Naive thymus-derived CD8-positive, alpha-beta T cell (primary cell): ENCODE measurements at regions not wholly inside any gene's neighbourhood (a gene's known extent, or its start where the extent isn't known, plus 50 kb on each side); places are given as distances from the start of the nearest gene placed in this dataset.

Experiments
- ATAC-seq, 2 donors: fragments of 150-1000 bp; cut with Tn5 transposase in 1 of 2; sonication (Bioruptor Pico), chemical (Tn5 transposase) in 1 of 2; 1 replicate in 1 of 2; 2 replicates in 1 of 2; pipeline ENCODE4 v1.10.0; 2021; ENCODE audit warnings: mild to moderate bottlenecking in 2 of 2, moderate library complexity in 2 of 2
- POLR2A ChIA-PET: fragments of 350-600 bp; sonication (Branson Sonifier 250); formaldehyde crosslinking; loops from one replicate; lab custom pipeline; 2021; ENCODE audit warnings: antibody characterized with exemption; lab: Charles Lee
- DNase-seq, 10 donors: peaks; one replicate each; pipeline versions ENCODE4 v3.0.0 to v3.0.0-alpha.2; 2020 to 2022
- H3K27ac Mint-ChIP-seq, 10 donors: one replicate each; pipeline ENCODE4 v1.8.0; 2020 to 2022; ENCODE audit warnings: mild to moderate bottlenecking in 10 of 10, mixed read lengths in 10 of 10, moderate library complexity in 4 of 10, inconsistent platforms in 1 of 10
- H3K27me3 Mint-ChIP-seq, 5 donors: one replicate each; pipeline ENCODE4 v1.8.0; 2021 to 2022; ENCODE audit warnings: mixed read lengths in 5 of 5
- H3K36me3 Mint-ChIP-seq, 3 donors: one replicate each; pipeline ENCODE4 v1.8.0; 2020 to 2022; ENCODE audit warnings: mixed read lengths in 3 of 3, mild to moderate bottlenecking in 2 of 3, inconsistent platforms in 1 of 3
- H3K4me1 Mint-ChIP-seq, 4 donors: one replicate each; pipeline ENCODE4 v1.8.0; 2021 to 2022; ENCODE audit warnings: mixed read lengths in 4 of 4
- H3K4me3 Mint-ChIP-seq, 10 donors: one replicate each; pipeline ENCODE4 v1.8.0; 2020 to 2022; ENCODE audit warnings: mild to moderate bottlenecking in 10 of 10, mixed read lengths in 10 of 10, moderate library complexity in 6 of 10, inconsistent platforms in 1 of 10
- H3K9me3 Mint-ChIP-seq, 9 donors: one replicate each; pipeline ENCODE4 v1.8.0; 2020 to 2022; ENCODE audit warnings: mixed read lengths in 9 of 9, mild to moderate bottlenecking in 3 of 9, inconsistent platforms in 1 of 9, moderate library complexity in 1 of 9

DNA sequence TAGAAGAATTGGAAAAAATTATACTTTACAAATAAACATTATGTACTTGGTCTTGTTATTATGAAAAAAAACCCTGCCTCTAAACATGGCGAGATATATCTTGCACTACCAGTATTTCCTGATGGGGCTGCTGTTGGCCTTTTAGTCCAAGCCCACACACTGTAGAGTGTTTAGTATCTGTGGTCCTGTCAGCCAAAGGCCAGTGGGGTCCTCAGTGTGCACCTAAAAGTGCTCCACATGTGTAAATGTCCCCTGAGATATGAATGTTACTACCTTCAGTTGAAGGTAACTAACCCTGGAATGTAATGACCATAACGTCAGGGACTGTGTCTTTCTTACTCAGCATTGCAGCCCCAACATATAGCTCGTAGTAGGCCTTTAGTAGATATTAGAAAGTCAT, 71.1 kb upstream of the HK2 start:
- Mint-ChIP-seq H3K27ac (no peak overlapping the region), H3K4me1 (peaks cover 0 to 13% (median 9%) of the 10 kb centered on the region in 4 donors), H3K4me3 (no peak overlapping the region), H3K9me3 (peaks cover 0 to 4% (median 2%) of the 10 kb centered on the region in 9 donors), H3K36me3 (no peaks in the 10 kb centered on the region), H3K27me3 (peaks cover 0 to 3% (median 1%) of the 10 kb centered on the region in 5 donors)
- ATAC-seq, result no peak
- DNase-seq, result no peak
- POLR2A ChIA-PET, result no interaction called here

- POLR2A ChIA-PET, result interaction anchor here (0.6 kb wide), 1 partner anchor 13 kb away, joined by 7 read pairs; no protein-coding TSS in a partner anchor
- DNase-seq, result no peak
- Mint-ChIP-seq H3K4me3 (no peak overlapping the region), H3K36me3 (no peaks in the 10 kb centered on the region), H3K27me3 (peaks cover 0 to 3% (median 1%) of the 10 kb centered on the region in 5 donors), H3K9me3 (peaks cover 0 to 2% (median 0%) of the 10 kb centered on the region in 9 donors), H3K27ac (peak overlapping the region in 5 of 10 donors; percentile 9 to 58 (median 15)), H3K4me1 (peaks cover 0 to 13% (median 9%) of the 10 kb centered on the region in 4 donors)
- ATAC-seq, result no peak
These were observed 69.9 kb upstream of the HK2 start for GRCh38 chr2:74763962-74764428.

GRCh38 chr2:74764429-74765272, 69.3 kb upstream of the HK2 start:
- Mint-ChIP-seq H3K4me1 (peaks cover 0 to 13% (median 9%) of the 10 kb centered on the region in 4 donors), H3K27ac (peak overlapping the region in 3 of 10 donors; percentile 9 to 58 (median 22)), H3K9me3 (peaks cover 0 to 2% (median 0%) of the 10 kb centered on the region in 9 donors), H3K27me3 (peaks cover 0 to 3% (median 1%) of the 10 kb centered on the region in 5 donors), H3K4me3 (no peak overlapping the region), H3K36me3 (no peaks in the 10 kb centered on the region)
- ATAC-seq (no peak), DNase-seq (no peak)
- POLR2A ChIA-PET, result interaction anchor here (0.6 to 0.7 kb wide), 2 partner anchors 12 to 45 kb away, joined by 3 to 7 read pairs; no protein-coding TSS in a partner anchor

DNA sequence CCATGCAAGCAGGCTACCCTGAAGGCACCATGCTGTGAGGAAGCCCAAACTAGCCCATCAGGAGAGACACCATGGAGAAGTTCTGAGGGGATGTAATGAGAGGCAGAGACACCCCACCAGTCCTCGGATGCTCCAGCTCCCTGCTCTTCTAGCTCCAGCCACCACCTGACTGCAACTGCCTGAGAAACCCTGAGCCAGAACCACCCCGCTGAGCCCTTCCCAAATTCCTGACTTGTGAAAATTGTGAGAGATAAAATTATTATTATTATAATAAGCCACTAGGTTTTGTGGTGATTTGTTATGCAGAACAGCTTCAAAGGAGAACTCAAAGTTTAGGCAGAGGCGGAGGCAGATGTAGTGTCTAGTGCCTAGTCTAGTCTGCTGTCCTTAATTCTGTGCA, 67.1 kb upstream of the HK2 start:
- Mint-ChIP-seq H3K9me3 (peaks cover 0 to 2% (median 0%) of the 10 kb centered on the region in 9 donors), H3K4me1 (peaks cover 0 to 13% (median 9%) of the 10 kb centered on the region in 4 donors), H3K27me3 (peaks cover 0 to 3% (median 0%) of the 10 kb centered on the region in 5 donors), H3K36me3 (no peaks in the 10 kb centered on the region), H3K27ac (no peak overlapping the region), H3K4me3 (no peak overlapping the region)
- ATAC-seq, result no peak
- POLR2A ChIA-PET, result no interaction called here
- no peak for DNase-seq

DNA sequence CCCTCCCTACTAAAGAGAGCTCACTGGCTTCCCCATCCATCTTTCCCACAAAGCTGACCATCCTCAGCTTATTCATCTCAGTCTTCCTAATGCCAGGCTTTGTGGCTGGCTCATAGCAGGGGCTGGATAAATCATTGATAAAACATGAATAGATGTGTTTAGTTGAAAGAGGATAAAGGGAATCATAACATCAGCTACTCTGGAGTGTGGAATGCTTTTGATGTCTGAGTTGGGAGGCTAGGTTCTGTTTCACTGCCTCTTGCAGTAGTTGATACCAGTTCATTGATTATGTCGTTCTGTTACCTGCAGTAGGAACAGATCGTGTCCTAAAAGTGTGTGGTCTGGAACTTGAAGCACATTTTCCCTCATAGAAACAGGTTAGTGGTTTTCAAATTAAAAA, 66.3 kb upstream of the HK2 start:
- Mint-ChIP-seq H3K4me3 (no peak overlapping the region), H3K27ac (no peak overlapping the region)

DNA sequence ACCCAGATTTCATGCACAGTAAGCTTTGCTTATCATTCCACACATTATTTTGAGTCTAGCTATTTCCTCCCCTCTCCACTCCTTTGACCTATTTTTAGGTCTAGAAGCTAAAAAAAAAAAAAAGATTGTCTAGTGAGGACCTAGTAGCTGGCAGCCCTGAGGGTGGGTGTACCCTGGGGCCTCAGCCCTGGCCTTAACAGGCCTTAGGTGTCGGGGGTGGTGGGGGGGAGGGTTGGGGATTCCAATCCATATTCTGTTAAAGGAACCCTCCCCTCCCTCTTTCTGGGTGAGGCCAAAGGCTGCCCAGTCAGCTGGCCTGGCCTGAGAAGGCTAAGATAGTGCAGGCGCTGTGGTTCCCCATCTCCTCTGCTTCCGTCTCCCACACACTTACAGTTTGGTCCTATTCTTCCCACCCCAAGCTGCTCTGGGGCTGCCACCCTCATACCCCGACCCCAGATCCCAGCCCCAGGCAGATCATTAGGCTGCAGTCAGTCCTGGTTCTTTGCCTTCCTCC, 65.5 kb upstream of the HK2 start:
- H3K27ac Mint-ChIP-seq, result peak overlapping the region in 1 of 10 donors; percentile 28
- H3K36me3 Mint-ChIP-seq, result no peaks in the 10 kb centered on the region
- DNase-seq (no peak), ATAC-seq (no peak)
- no peaks in the 10 kb centered on the region for H3K9me3 Mint-ChIP-seq
- POLR2A ChIA-PET, result no interaction called here
- H3K4me3 Mint-ChIP-seq, result no peak overlapping the region
- H3K27me3 Mint-ChIP-seq, result peaks cover 0 to 3% (median 0%) of the 10 kb centered on the region in 5 donors
- peaks cover 0 to 13% (median 9%) of the 10 kb centered on the region in 4 donors for H3K4me1 Mint-ChIP-seq

More for the DNA sequence above, 66.3 kb upstream of the HK2 start:
- Mint-ChIP-seq H3K36me3 (no peaks in the 10 kb centered on the region), H3K4me1 (peaks cover 0 to 13% (median 9%) of the 10 kb centered on the region in 4 donors), H3K27me3 (peaks cover 0 to 3% (median 0%) of the 10 kb centered on the region in 5 donors), H3K9me3 (no peaks in the 10 kb centered on the region)
- no peak for ATAC-seq
- no peak for DNase-seq
- POLR2A ChIA-PET, result interaction anchor here (0.6 kb wide), 1 partner anchor 72 kb away, joined by 5 read pairs; no protein-coding TSS in a partner anchor

GRCh38 chr2:74772046-74772445, 61.9 kb upstream of the HK2 start:
- ATAC-seq, result no peak
- Mint-ChIP-seq H3K4me3 (no peak overlapping the region), H3K27ac (no peak overlapping the region), H3K4me1 (peaks cover 0 to 1% (median 0%) of the 10 kb centered on the region in 4 donors), H3K36me3 (no peaks in the 10 kb centered on the region), H3K27me3 (peaks cover 0 to 3% (median 0%) of the 10 kb centered on the region in 5 donors), H3K9me3 (no peaks in the 10 kb centered on the region)
- no peak for DNase-seq
- POLR2A ChIA-PET, result no interaction called here

DNA sequence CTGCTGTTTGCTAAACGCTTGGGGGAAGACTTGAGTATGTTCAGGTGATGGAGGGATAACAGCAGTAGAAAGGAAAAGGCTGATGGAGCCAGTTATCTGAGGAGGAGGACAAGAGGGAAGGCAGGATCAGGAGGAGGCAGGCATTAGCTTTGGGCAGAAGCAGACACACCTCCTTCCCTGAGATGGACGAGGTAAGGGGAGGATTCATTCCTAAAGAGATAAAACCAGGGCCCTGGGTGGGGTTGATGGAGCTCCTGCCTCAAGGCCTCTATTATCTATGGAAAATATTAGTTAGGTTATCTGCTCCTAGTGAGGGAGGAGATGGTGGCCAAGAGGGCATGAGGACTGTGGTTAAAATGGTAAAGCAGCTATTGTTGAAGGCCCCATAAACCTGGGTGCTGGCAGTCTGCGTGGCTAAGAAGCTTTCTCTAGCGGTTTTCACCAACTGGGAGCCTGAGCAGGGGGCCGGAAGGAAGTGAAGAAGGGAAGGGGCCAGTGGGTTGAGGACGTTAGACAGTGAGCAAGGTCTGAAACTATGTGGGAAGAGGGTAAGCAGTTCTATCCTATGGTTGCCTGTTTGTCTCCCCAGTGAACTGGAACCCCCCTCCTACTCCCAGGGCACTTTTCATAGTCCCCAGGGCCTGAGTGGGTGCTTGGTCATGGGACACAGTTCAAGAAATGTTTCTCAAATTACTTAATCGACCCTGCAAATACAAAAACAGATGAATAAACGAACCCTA, 56.6 kb upstream of the HK2 start:
- no peak for DNase-seq
- H3K9me3 Mint-ChIP-seq, result no peaks in the 10 kb centered on the region
- ATAC-seq, result no peak
- peaks cover 0 to 12% (median 4%) of the 10 kb centered on the region in 4 donors for H3K4me1 Mint-ChIP-seq
- no peaks in the 10 kb centered on the region for H3K36me3 Mint-ChIP-seq
- H3K4me3 Mint-ChIP-seq, result peak overlapping the region in 1 of 10 donors; percentile 19
- peak overlapping the region in 6 of 10 donors; percentile 15 to 84 (median 56) for H3K27ac Mint-ChIP-seq
- POLR2A ChIA-PET, result interaction anchor here (0.6 kb wide), 1 partner anchor 13 kb away, joined by 7 read pairs; no protein-coding TSS in a partner anchor
- no peaks in the 10 kb centered on the region for H3K27me3 Mint-ChIP-seq

DNA sequence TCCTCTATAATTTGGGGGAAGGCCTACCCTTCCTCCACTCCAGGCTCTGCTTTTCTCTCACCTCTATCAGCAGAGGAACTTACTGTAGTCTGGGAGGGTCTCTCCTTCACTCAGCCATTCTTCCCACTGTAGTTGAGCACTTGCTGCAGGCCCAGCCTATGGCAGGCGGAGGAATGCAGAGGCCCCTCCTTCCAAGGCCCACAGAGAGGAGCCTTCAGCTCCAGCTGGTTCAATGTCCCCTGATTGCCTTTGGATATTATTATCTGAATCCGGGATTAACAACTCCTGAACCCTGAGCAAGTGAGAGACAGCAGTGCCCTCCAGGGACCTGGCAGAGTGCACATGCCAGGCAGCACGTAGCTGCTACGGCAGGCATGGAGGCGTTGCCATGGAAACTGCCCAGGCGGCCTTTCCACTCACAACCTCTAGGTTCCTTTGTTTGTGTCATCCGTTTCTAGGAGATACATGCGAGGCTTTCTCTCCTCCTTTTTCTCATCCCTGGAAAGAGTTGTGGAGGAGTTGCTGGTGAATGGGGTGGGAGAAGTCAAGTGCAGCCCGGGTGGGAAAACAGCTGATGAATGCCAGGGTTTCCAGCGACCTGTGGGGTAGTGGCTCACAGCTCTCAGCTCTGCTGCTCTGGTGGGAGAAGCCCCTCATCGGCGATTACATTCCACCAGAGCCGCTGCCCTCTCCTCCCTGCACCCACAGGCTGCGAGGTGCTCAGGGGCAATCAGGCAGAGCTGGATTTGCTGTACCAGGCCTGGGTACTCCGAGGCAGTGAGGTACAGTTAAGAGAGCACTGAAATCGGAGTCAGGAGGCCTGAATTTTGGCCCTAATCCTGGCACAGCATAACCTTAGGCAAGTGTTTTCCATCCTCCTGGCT, 55.3 kb upstream of the HK2 start:
- H3K4me3 Mint-ChIP-seq, result no peak overlapping the region
- ATAC-seq, result no peak
- H3K27ac Mint-ChIP-seq, result peak overlapping the region in 2 of 10 donors; percentile 41 to 69
- H3K36me3 Mint-ChIP-seq, result no peaks in the 10 kb centered on the region
- peaks cover 0 to 2% (median 0%) of the 10 kb centered on the region in 5 donors for H3K27me3 Mint-ChIP-seq
- H3K9me3 Mint-ChIP-seq, result no peaks in the 10 kb centered on the region
- H3K4me1 Mint-ChIP-seq, result peaks cover 0 to 12% (median 4%) of the 10 kb centered on the region in 4 donors
- no peak for DNase-seq
- POLR2A ChIA-PET, result no interaction called here

- ATAC-seq (no peak), DNase-seq (no peak)
- POLR2A ChIA-PET, result no interaction called here
- H3K4me3 Mint-ChIP-seq, result no peak overlapping the region
- H3K36me3 Mint-ChIP-seq, result no peaks in the 10 kb centered on the region
- H3K27ac Mint-ChIP-seq, result no peak overlapping the region
- peaks cover 0 to 3% (median 0%) of the 10 kb centered on the region in 5 donors for H3K27me3 Mint-ChIP-seq
- H3K4me1 Mint-ChIP-seq, result peaks cover 0 to 12% (median 4%) of the 10 kb centered on the region in 4 donors
- no peaks in the 10 kb centered on the region for H3K9me3 Mint-ChIP-seq
These were observed 54.7 kb upstream of the HK2 start for GRCh38 chr2:74779265-74779558.

GRCh38 chr2:74779587-74780135, 54.3 kb upstream of the HK2 start:
- POLR2A ChIA-PET, result no interaction called here
- no peak overlapping the region for H3K4me3 Mint-ChIP-seq
- no peak overlapping the region for H3K27ac Mint-ChIP-seq
- H3K4me1 Mint-ChIP-seq, result peaks cover 0 to 12% (median 4%) of the 10 kb centered on the region in 4 donors
- H3K27me3 Mint-ChIP-seq, result peaks cover 0 to 3% (median 0%) of the 10 kb centered on the region in 5 donors
- no peaks in the 10 kb centered on the region for H3K9me3 Mint-ChIP-seq
- ATAC-seq (no peak), DNase-seq (no peak)
- no peaks in the 10 kb centered on the region for H3K36me3 Mint-ChIP-seq
